Calu3 (cell line): ENCODE measurements at regions not wholly inside any gene's neighbourhood (a gene's known extent, or its start where the extent isn't known, plus 50 kb on each side); places are given as distances from the start of the nearest gene placed in this dataset.

Experiments
- BruUV-seq: library from RNA; stranded (reverse); fragments of 400-500 nt; replicated peaks from 2 replicates; lab custom pipeline; 2021; lab: Mats Ljungman, UMichigan
- CTCF ChIA-PET: fragments of 300-600 bp; sonication (Branson Sonifier 250); formaldehyde crosslinking; loops from one replicate; lab custom pipeline; 2022; ENCODE audit warnings: antibody characterized with exemption; lab: Charles Lee
- DNase-seq: peaks from one replicate; pipeline ENCODE4 v3.0.0; 2022
- H3K27ac Mint-ChIP-seq: one replicate; pipeline ENCODE4 v1.8.0; 2022; ENCODE audit warnings: mixed read lengths; ENCODE audit not compliant: unreplicated experiment
- H3K27me3 Mint-ChIP-seq: one replicate; pipeline ENCODE4 v1.8.0; 2022; ENCODE audit warnings: mixed read lengths; ENCODE audit not compliant: unreplicated experiment
- H3K36me3 Mint-ChIP-seq: one replicate; pipeline ENCODE4 v1.8.0; 2022; ENCODE audit warnings: mild to moderate bottlenecking, moderate library complexity, mixed read lengths; ENCODE audit not compliant: insufficient read depth, unreplicated experiment
- H3K4me1 Mint-ChIP-seq: one replicate; pipeline ENCODE4 v1.8.0; 2022; ENCODE audit warnings: mild to moderate bottlenecking, low read depth, mixed read lengths; ENCODE audit not compliant: unreplicated experiment
- H3K4me3 Mint-ChIP-seq: one replicate; pipeline ENCODE4 v1.8.0; 2022; ENCODE audit warnings: mild to moderate bottlenecking, low read depth, moderate library complexity, mixed read lengths; ENCODE audit not compliant: unreplicated experiment
- H3K9me3 Mint-ChIP-seq: one replicate; pipeline ENCODE4 v1.8.0; 2022; ENCODE audit warnings: low read depth, mixed read lengths; ENCODE audit not compliant: unreplicated experiment
- CTCF ChIP-seq: fragments of 200-600 bp; IDR thresholded peaks from one replicate; pipeline ENCODE4 v1.8.0; 2022; ENCODE audit warnings: antibody characterized with exemption; ENCODE audit not compliant: unreplicated experiment
- intact Hi-C: fragments of 100-400 bp; cut with micrococcal nuclease; formaldehyde crosslinking; loops from one replicate; pipeline ENCODE4 v1.10.0; 2022; ENCODE audit not compliant: unreplicated experiment

GRCh38 chr7:115827305-115828045 lies 203.1 kb downstream of the TFEC start:
- H3K9me3 Mint-ChIP-seq, result no peaks in the 10 kb centered on the region
- H3K4me3 Mint-ChIP-seq, result no peak overlapping the region
- BruUV-seq, result no TSS peak
- intact Hi-C loops, result no loop called here
- no peak for TF ChIP-seq CTCF
- CTCF ChIA-PET, result interaction anchor here (0.6 to 1.0 kb wide), 2 partner anchors 19 to 551 kb away, joined by 3 read pairs; no protein-coding TSS in a partner anchor
- no peaks in the 10 kb centered on the region for H3K36me3 Mint-ChIP-seq
- no peaks in the 10 kb centered on the region for H3K27me3 Mint-ChIP-seq
- no peaks in the 10 kb centered on the region for H3K4me1 Mint-ChIP-seq
- no peak overlapping the region for H3K27ac Mint-ChIP-seq
- DNase-seq, result no peak

GRCh38 chr7:115825456-115826115 lies 205.0 kb downstream of the TFEC start:
- no TSS peak for BruUV-seq
- Mint-ChIP-seq H3K4me1 (no peaks in the 10 kb centered on the region), H3K36me3 (no peaks in the 10 kb centered on the region), H3K9me3 (no peaks in the 10 kb centered on the region), H3K4me3 (no peak overlapping the region), H3K27me3 (no peaks in the 10 kb centered on the region), H3K27ac (no peak overlapping the region)
- DNase-seq, result no peak
- no peak for TF ChIP-seq CTCF
- CTCF ChIA-PET, result no interaction called here
- intact Hi-C loops, result no loop called here

GRCh38 chr7:115822801-115823200 lies 207.8 kb downstream of the TFEC start:
- Mint-ChIP-seq H3K27ac (no peak overlapping the region), H3K36me3 (no peaks in the 10 kb centered on the region), H3K27me3 (no peaks in the 10 kb centered on the region), H3K4me3 (no peak overlapping the region), H3K4me1 (no peaks in the 10 kb centered on the region), H3K9me3 (no peaks in the 10 kb centered on the region)
- no peak for DNase-seq
- BruUV-seq, result no TSS peak
- TF ChIP-seq CTCF, result no peak
- intact Hi-C loops, result no loop called here
- CTCF ChIA-PET, result no interaction called here

GRCh38 chr7:115822380-115822779 lies 208.2 kb downstream of the TFEC start:
- BruUV-seq, result no TSS peak
- H3K4me3 Mint-ChIP-seq, result no peak overlapping the region
- intact Hi-C loops, result no loop called here
- H3K27ac Mint-ChIP-seq, result no peak overlapping the region
- H3K36me3 Mint-ChIP-seq, result no peaks in the 10 kb centered on the region
- no peak for DNase-seq
- CTCF ChIA-PET, result interaction anchor here (0.6 kb wide), 1 partner anchor 242 kb away, joined by 4 read pairs; no protein-coding TSS in a partner anchor
- H3K4me1 Mint-ChIP-seq, result no peaks in the 10 kb centered on the region
- no peak for TF ChIP-seq CTCF
- no peaks in the 10 kb centered on the region for H3K9me3 Mint-ChIP-seq
- H3K27me3 Mint-ChIP-seq, result no peaks in the 10 kb centered on the region
